NCI-H1436 treated with DMSO at 0.1 percent for 48 hours (cell line): ENCODE measurements at regions not wholly inside any gene's neighbourhood (a gene's known extent, or its start where the extent isn't known, plus 50 kb on each side); places are given as distances from the start of the nearest gene placed in this dataset.

Experiments used
- DNase-seq: peaks from one replicate; lab custom pipeline; 2025; lab: John Stamatoyannopoulos, UW

GRCh38 chr10:128747582-128748346 is 621.5 kb upstream of the MKI67 start:
- DNase-seq: no peak

- DNase-seq: no peak
These were observed 625.1 kb upstream of the MKI67 start for GRCh38 chr10:128751284-128751683.

- no peak for DNase-seq
These were observed 625.6 kb upstream of the MKI67 start for GRCh38 chr10:128751851-128752250.

- no peak for DNase-seq
These were observed 633.0 kb upstream of the MKI67 start for GRCh38 chr10:128759174-128759573.

GRCh38 chr10:128763588-128763987 is 637.4 kb upstream of the MKI67 start:
- DNase-seq: no peak

GRCh38 chr10:128764190-128764589 is 638.0 kb upstream of the MKI67 start:
- no peak for DNase-seq

- no peak for DNase-seq
These were observed 640.7 kb upstream of the MKI67 start for GRCh38 chr10:128766915-128767314.

- DNase-seq: no peak
These were observed 648.8 kb upstream of the MKI67 start for GRCh38 chr10:128774979-128775378.

GRCh38 chr10:128775743-128776142 is 649.5 kb upstream of the MKI67 start:
- DNase-seq: no peak

GRCh38 chr10:128776673-128777252 is 650.5 kb upstream of the MKI67 start:
- no peak for DNase-seq

- no peak for DNase-seq
These were observed 651.1 kb upstream of the MKI67 start for GRCh38 chr10:128777342-128777741.

- no peak for DNase-seq
These were observed 653.2 kb upstream of the MKI67 start for GRCh38 chr10:128779416-128779815.

- DNase-seq: no peak
These were observed 654.0 kb upstream of the MKI67 start for GRCh38 chr10:128780156-128780761.

GRCh38 chr10:128781637-128782036 is 655.4 kb upstream of the MKI67 start:
- no peak for DNase-seq

- no peak for DNase-seq
These were observed 658.2 kb upstream of the MKI67 start for GRCh38 chr10:128784444-128784843.

- no peak for DNase-seq
These were observed 666.4 kb upstream of the MKI67 start for GRCh38 chr10:128792426-128793140.

GRCh38 chr10:128793726-128794655 is 667.8 kb upstream of the MKI67 start:
- DNase-seq: no peak

GRCh38 chr10:128796396-128796912 is 670.2 kb upstream of the MKI67 start:
- DNase-seq: no peak

GRCh38 chr10:128802062-128802461 is 665.0 kb upstream of the MGMT start:
- no peak for DNase-seq

- DNase-seq: no peak
These were observed 663.3 kb upstream of the MGMT start for GRCh38 chr10:128803790-128804189.

- no peak for DNase-seq
These were observed 662.6 kb upstream of the MGMT start for GRCh38 chr10:128804411-128804810.
